ENCODE measurements at regions not wholly inside any gene's neighbourhood (a gene's known extent, or its start where the extent isn't known, plus 50 kb on each side); places are given as distances from the start of the nearest gene placed in this dataset.

- H3K9me2 ChIP-seq (ENCODE audit: insufficient read depth, low read length) = no peaks in the 10 kb centered on the region
- BruUV-seq (replicated peaks) = no TSS peak
- no peak overlapping the region for H3K4me2 ChIP-seq (ENCODE audit: low read length)
- no peaks in the 10 kb centered on the region for H3K36me3 ChIP-seq (ENCODE audit: insufficient read depth, low read length)
- no peak overlapping the region for H3K4me3 ChIP-seq (ENCODE audit: low read depth, low read length, poor library complexity, severe bottlenecking)
- no peaks in the 10 kb centered on the region for H3K4me1 ChIP-seq (ENCODE audit: insufficient read depth, low read length, poor library complexity, severe bottlenecking)
- ChIA-PET CTCF (ENCODE audit: unreplicated experiment) (no interaction called here), POLR2A (no interaction called here)
- intact Hi-C loops (cut with micrococcal nuclease; ENCODE audit: unreplicated experiment) = no loop called here
- no peak for TF ChIP-seq EZH2phosphoT487 (IDR thresholded peaks at IDR 0.05; ENCODE audit: borderline replicate concordance, low read depth, low read length)
- TF ChIP-seq CTCF (conservative IDR thresholded peaks at IDR 0.05; ENCODE audit: low read length) = no peak
- H4K20me1 ChIP-seq (ENCODE audit: insufficient read depth, low read length) = no peaks in the 10 kb centered on the region
- no peak for DNase-seq (ENCODE audit: low spot score)
- H3K27ac ChIP-seq (ENCODE audit: low read depth, low read length, poor library complexity, severe bottlenecking) = no peak overlapping the region
- no peaks in the 10 kb centered on the region for H3K79me2 ChIP-seq (ENCODE audit: insufficient read depth, low read depth, low read length)
- no peak overlapping the region for H2AFZ ChIP-seq (ENCODE audit: low read length)
- H3K9me3 ChIP-seq (ENCODE audit: low read length) = no peaks in the 10 kb centered on the region
These were observed 187.6 kb upstream of the CXXC4 start for GRCh38 chr4:104682311-104682710.

DNA sequence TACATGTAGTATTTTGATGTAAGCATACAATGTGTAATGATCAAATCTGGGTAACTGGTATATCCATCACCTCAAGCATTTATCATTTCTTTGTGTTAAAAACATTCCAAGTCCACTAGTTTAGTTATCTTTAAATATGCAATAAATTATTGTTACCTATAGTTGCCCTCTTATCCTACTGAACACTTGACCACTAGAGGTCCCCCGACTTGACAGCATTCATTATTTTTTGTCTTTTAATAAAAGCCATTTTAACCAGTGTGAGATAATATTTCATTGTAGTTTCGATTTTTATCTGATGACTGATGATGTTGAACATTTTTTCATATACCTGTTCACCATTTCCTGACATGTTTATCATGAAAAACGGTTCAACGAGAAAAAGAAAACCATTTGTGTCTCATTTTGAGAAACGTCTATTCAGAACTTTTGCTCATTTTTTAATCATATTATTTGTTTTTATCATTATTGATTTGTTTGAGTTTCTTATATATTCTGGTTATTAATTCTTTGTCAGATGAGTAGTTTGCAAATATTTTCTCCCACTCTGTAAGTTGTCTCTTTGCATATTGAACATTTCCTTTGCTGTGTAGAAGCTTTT is 199.0 kb upstream of the CXXC4 start:
- intact Hi-C loops (cut with micrococcal nuclease; ENCODE audit: unreplicated experiment) = no loop called here
- H3K9me3 ChIP-seq (ENCODE audit: low read length) = no peaks in the 10 kb centered on the region
- no peaks in the 10 kb centered on the region for H3K36me3 ChIP-seq (ENCODE audit: insufficient read depth, low read length)
- DNase-seq (ENCODE audit: low spot score) = peak; percentile 13
- ChIA-PET POLR2A (no interaction called here), CTCF (ENCODE audit: unreplicated experiment) (no interaction called here)
- no peak overlapping the region for H3K27ac ChIP-seq (ENCODE audit: low read depth, low read length, poor library complexity, severe bottlenecking)
- no peak overlapping the region for H3K4me2 ChIP-seq (ENCODE audit: low read length)
- BruUV-seq (replicated peaks) = no TSS peak
- H2AFZ ChIP-seq (ENCODE audit: low read length) = no peak overlapping the region
- no peaks in the 10 kb centered on the region for H3K9me2 ChIP-seq (ENCODE audit: insufficient read depth, low read length)
- no peaks in the 10 kb centered on the region for H3K79me2 ChIP-seq (ENCODE audit: insufficient read depth, low read depth, low read length)
- H3K4me1 ChIP-seq (ENCODE audit: insufficient read depth, low read length, poor library complexity, severe bottlenecking) = no peaks in the 10 kb centered on the region
- TF ChIP-seq CTCF (conservative IDR thresholded peaks at IDR 0.05; ENCODE audit: low read length) = peak; percentile 80
- no peak for TF ChIP-seq EZH2phosphoT487 (IDR thresholded peaks at IDR 0.05; ENCODE audit: borderline replicate concordance, low read depth, low read length)
- H4K20me1 ChIP-seq (ENCODE audit: insufficient read depth, low read length) = no peaks in the 10 kb centered on the region
- no peak overlapping the region for H3K4me3 ChIP-seq (ENCODE audit: low read depth, low read length, poor library complexity, severe bottlenecking)

GRCh38 chr4:104716584-104716983 is 221.9 kb upstream of the CXXC4 start:
- ChIA-PET POLR2A (no interaction called here), CTCF (ENCODE audit: unreplicated experiment) (no interaction called here)
- no TSS peak for BruUV-seq (replicated peaks)

More at GRCh38 chr4:104716584-104716983, 221.9 kb upstream of the CXXC4 start:
- TF ChIP-seq EZH2phosphoT487 (IDR thresholded peaks at IDR 0.05; ENCODE audit: borderline replicate concordance, low read depth, low read length) (no peak), CTCF (conservative IDR thresholded peaks at IDR 0.05; ENCODE audit: low read length) (no peak)
- Histone ChIP-seq H3K4me1 (ENCODE audit: insufficient read depth, low read length, poor library complexity, severe bottlenecking) (no peaks in the 10 kb centered on the region), H2AFZ (ENCODE audit: low read length) (no peak overlapping the region), H3K9me2 (ENCODE audit: insufficient read depth, low read length) (no peaks in the 10 kb centered on the region), H3K36me3 (ENCODE audit: insufficient read depth, low read length) (no peaks in the 10 kb centered on the region), H3K9me3 (ENCODE audit: low read length) (no peaks in the 10 kb centered on the region), H4K20me1 (ENCODE audit: insufficient read depth, low read length) (no peaks in the 10 kb centered on the region), H3K4me3 (ENCODE audit: low read depth, low read length, poor library complexity, severe bottlenecking) (no peak overlapping the region), H3K27ac (ENCODE audit: low read depth, low read length, poor library complexity, severe bottlenecking) (no peak overlapping the region), H3K79me2 (ENCODE audit: insufficient read depth, low read depth, low read length) (no peaks in the 10 kb centered on the region), H3K4me2 (ENCODE audit: low read length) (no peak overlapping the region)
- intact Hi-C loops (cut with micrococcal nuclease; ENCODE audit: unreplicated experiment) = no loop called here
- DNase-seq (ENCODE audit: low spot score) = no peak
